DMS153 treated with DMSO at 0.1 percent for 48 hours (cell line): ENCODE measurements at regions not wholly inside any gene's neighbourhood (a gene's known extent, or its start where the extent isn't known, plus 50 kb on each side); places are given as distances from the start of the nearest gene placed in this dataset.

Experiments
- DNase-seq: peaks from one replicate; lab custom pipeline; 2025; ENCODE audit not compliant: unreplicated experiment; lab: John Stamatoyannopoulos, UW

- no peak for DNase-seq
Measured at GRCh38 chr4:32128549-32128948, 1408.4 kb downstream of the PCDH7 start.

- no peak for DNase-seq
Measured at GRCh38 chr4:32129967-32130366, 1409.8 kb downstream of the PCDH7 start.

- no peak for DNase-seq
Measured at GRCh38 chr4:32133141-32133540, 1413.0 kb downstream of the PCDH7 start.

DNA sequence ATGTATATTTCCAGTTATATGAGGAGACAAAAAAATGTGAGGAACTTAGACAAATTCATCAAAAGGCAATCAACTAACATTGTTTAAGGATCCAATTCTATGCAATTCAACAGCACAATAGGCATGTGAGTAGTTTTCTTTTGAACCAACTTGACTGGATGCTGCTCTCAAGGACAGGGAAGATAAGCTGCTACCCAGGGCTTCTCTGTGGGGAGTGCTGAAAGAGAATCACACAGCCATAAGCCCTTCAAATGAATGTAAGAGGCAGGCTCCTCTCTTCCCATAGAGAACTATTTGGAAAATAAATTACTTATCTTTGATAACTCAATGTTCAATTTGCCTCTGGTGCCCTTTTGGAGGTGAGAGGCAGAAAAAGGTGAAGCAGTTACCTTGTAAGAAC lies 1413.6 kb downstream of the PCDH7 start:
- no peak for DNase-seq

DNA sequence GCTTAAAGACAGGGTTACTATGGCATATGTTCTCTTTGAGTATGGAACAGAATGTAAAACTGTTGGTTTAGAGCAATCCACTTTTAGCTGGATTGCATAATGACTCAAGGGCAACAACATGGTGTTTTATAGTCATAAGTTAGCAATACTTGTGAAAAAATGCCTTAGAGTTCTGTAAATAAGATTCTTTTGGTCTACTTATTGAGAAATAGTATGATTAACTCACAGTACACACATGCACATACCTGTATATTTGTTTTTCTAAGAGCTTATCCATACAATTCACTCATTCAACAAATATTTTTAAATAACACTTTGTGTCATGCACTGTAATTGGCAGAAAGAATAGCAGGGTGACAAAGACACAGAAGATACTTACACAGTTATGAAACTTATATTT lies 1415.5 kb downstream of the PCDH7 start:
- DNase-seq: no peak

- DNase-seq: no peak
Measured at GRCh38 chr4:32136081-32136787, 1416.1 kb downstream of the PCDH7 start.

DNA sequence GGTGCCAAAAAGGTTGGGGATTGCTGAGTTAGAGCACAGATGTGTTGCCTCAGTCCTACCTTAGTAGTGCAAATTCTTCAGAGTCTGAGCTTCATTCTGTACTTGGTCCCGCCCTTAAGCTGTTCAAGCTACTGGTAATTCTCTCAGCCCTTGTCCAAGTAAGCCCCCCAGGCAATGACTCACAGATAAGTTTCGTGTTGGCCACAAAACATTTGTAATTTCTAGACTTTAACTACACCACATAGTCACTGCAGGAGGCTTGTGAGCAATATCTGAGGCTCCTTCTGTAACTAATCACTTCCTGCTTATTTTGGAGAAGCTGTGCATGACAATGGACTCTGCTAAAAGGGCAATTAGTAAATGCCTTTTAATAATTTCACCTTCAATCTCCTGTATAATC lies 1420.5 kb downstream of the PCDH7 start:
- no peak for DNase-seq

GRCh38 chr4:32142075-32142474 lies 1421.9 kb downstream of the PCDH7 start:
- DNase-seq: no peak

DNA sequence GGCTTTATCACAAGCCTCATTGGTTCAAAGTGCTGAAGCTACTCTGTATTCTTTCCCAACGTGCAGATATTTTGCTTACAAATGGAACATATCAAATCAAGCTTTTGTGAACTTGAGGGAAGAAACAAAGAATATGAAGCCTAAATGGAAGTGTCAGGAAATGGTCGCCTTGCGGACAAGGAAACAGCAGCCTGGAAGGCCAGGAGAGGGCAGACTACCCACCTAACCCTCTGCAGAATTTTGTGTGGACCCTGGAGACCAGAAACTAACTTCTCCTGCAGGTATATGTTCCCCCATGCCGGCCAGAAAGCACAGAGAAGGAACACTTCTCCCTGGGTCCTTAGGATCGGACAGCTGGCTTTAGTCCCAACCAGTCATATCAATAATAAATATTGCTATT lies 1425.8 kb downstream of the PCDH7 start:
- DNase-seq: no peak

DNA sequence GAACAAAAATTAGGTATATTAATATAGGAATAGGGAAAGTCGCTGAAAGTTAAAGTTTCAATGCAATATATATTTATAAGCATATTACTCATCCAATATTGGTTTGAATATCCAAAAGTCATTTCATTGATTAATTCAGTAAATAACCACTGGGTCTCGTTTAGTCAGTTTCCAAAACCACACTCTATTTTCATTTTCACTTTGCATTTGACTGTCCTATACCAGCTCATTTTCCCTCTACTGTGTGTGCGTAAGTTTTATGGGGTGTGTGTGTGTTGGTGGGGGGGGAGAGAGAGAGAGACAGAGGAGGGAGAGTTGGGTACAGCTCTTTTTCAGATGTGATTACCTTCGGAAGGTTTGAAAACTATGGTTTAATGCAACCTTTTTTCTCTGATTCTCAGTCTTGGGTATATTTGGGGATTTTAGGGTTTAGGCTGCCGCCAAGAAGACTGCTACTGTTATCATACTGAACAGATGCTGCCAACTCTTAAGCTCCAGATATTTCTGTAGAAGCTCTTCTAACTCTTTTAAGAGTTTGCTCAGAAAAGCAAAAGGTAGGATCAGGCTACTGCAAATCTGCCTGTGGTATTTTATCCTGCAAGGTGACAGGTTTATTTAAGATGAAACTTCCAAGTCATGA lies 1427.4 kb downstream of the PCDH7 start:
- DNase-seq: no peak

DNA sequence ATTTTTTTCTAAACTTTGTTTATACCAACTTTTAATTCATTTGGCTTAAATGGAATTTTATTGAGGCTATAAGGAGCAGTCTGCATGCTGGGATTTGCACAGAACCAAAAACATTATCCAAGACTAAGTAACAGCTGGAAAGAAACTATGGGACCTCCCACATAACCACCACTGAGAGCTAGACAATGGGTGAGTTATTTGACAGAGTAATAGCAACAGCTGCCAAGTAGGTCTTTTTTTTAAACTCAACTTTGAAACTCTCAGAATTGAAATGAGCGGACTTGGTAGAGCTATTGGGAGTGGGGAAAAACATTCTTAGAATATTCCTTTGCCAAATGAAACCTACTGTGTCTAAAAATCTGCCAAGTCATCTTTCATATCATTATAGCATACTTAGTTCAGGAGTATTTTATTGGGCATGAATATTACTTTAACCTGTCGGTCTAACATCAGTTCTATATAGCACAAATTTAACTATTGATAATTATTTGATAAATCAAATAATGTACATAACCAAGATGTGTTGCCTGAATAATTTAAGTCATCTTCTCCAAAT lies 1428.0 kb downstream of the PCDH7 start:
- no peak for DNase-seq

DNA sequence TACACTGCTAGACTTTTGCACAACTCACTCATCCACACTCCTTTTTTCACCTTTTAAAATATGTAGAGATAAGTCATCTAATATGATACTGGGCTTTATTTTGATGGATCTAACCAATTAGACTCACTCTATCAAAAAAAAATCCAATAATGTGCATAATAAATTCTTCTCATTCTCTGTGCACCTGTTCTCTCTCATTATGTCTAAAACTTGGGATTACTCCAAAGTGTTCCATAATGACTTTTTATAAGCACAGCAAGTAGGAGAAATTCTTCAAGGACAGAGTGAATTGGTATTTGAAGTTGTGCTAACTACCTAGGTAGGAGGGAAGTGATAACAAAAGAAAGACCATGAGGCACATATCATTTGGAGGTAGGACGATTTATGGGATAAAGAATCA lies 1438.8 kb downstream of the PCDH7 start:
- no peak for DNase-seq

GRCh38 chr4:32161392-32161791 lies 1441.2 kb downstream of the PCDH7 start:
- DNase-seq: no peak

GRCh38 chr4:32163125-32163524 lies 1443.0 kb downstream of the PCDH7 start:
- DNase-seq: no peak

DNA sequence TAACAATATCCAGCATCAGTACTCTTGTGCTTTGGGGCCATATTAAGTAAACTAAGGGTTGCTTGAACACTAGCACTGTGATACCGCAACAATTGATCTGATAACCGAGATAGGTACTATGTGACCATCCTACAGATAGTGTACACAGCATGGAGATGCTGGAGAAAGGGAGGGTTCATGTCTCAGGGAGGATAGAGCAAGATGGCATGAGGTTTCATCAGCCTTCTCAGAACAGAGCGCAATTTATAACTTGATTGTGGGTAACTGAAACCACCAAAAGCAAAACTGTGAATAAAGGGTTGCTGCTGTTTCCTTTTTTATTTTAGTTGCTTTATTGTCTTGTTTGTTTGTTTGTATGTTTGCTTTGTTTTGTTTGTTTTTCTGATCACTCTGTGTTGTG lies 1449.7 kb downstream of the PCDH7 start:
- DNase-seq: no peak

GRCh38 chr4:32172086-32172485 lies 1451.9 kb downstream of the PCDH7 start:
- no peak for DNase-seq

DNA sequence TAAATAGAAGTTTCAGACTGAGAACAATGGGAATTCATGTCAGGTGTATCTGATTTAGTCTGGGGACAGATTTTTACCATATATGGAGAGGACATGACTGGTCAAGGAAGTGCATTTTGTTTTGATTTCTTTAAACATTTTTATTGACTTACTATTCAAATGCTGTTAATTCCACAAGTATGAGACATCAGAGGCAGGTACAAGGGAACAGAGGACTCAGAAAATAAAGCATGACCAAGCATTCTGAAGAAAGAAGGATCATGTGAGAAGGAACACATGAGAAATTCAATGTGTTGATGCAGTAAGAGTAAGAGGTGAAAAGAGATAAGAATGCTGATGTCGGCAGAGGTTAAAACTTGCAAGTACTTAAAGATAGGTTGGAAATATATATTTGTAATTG lies 1452.6 kb downstream of the PCDH7 start:
- DNase-seq: no peak

DNA sequence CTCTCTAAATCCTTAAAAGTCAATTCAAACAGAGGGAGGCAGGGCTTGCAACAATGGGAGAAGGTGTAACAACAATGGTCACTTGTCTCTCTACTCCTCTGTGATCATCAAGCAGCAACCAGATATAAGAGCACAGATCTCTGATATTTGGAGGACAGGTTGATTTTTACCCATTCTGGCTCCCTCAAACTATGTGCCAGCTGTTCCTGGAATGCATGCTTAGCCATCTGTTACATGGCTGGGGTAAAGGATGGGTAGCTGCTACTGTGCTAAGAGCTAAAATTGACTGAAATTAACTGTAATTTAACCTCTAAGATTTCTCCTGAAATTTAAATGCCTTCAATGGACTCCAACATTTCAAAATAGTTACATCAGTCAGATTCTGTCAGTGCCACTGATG lies 1459.9 kb downstream of the PCDH7 start:
- DNase-seq: no peak

DNA sequence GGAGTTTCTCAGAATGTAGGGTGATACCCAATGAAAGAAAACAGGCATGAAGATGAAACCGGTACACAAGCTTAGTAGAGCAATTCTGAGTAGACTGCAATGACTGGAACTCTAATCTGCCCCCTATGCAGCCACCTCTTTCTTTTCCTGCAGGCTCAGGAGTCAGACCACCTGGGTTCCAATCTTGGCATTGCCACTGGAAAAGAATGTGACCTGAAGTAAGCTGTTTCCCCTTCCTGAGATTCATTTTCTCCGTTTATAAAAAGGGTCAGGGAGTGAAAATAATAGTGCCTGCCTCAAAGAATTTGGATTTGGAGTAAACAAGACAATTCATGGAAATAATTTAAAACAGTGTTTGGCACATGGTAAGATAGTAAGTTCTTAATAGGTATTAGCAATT lies 1464.0 kb downstream of the PCDH7 start:
- DNase-seq: no peak

DNA sequence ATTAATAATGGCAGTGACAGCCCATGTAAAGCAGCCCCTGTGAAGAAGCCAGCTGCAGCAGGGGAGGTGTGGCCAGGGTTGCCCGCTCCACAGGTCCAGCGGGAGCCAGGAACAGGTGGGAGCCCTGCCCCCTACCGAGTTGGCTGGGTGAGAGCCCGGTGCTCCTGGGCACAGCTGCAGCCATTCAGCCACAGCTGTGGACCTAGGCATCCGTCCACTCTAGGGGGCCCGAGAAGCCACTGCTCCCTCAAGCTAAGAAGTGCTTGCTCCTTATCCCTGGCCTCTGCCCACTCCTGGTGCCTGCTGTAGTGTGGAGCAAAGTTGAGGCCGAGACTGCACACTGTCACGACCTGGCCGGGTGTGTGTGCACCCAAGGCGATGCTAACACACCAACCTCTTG lies 1469.0 kb downstream of the PCDH7 start:
- no peak for DNase-seq

- DNase-seq: no peak
Measured at GRCh38 chr4:32189788-32190187, 1469.6 kb downstream of the PCDH7 start.

DNA sequence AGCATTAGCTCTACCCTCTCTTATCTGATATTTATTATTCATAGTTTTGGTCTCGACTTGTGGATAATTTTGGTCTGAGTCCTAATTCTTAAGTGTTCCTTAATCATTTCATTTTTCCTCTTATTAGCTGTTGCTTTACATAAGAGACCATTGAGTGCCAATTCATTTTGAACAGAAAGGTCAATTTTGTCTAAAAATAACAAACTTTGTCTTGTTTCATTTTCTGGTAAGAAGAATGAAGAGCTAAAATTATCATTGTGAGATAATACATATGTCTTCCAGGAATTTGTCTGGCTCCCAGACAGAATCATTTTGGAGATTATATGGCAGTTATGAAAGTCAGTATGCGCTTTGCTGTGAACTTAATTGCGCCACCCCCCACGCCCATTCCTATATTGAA lies 1471.8 kb downstream of the PCDH7 start:
- no peak for DNase-seq

DNA sequence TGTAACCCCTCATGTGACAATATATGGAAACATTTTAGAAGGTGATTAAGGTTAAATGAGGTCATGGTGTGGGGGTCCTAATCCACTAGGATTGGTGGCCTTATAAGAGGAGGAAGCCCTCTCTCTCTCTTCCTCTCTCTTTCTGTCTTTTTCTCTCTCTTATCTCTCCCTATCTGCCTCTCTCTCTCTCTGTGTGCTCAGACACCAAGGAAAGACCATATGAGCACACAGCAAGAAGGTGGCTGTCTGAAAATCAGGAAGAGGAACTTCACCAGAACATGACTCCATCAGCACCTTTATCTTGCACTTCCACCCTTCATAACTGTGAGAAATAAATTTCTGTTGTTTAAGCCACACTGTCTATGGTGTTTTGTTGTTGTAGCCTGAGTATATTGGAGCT lies 1472.2 kb downstream of the PCDH7 start:
- no peak for DNase-seq
